HepG2 (cell line): ENCODE measurements at regions not wholly inside any gene's neighbourhood (a gene's known extent, or its start where the extent isn't known, plus 50 kb on each side); places are given as distances from the start of the nearest gene placed in this dataset.

Source experiments
- ARNTL ChIP-seq: sonication (generic); formaldehyde crosslinking; IDR thresholded peaks from 2 replicates; pipeline ENCODE4 v1.4.0; 2020; ENCODE audit warnings: mild to moderate bottlenecking, missing genetic modification reagents
- EHMT2 ChIP-seq: fragments of 200-600 bp; sonication (generic); IDR thresholded peaks from 2 replicates; pipeline ENCODE4 v1.7.0; 2017; ENCODE audit warnings: antibody characterized with exemption, low read depth, low read length, borderline replicate concordance
- FOXO1 ChIP-seq: sonication (generic); formaldehyde crosslinking; IDR thresholded peaks from 2 replicates; pipeline ENCODE4 v1.4.0; 2020; ENCODE audit warnings: missing genetic modification reagents
- HCFC1 ChIP-seq: fragments of 150-350 bp; IDR thresholded peaks from 2 replicates; pipeline ENCODE4 v1.6.1; 2014; ENCODE audit warnings: low read depth, low read length
- IRF2 ChIP-seq: IDR thresholded peaks from 2 replicates; pipeline ENCODE4 v1.6.1; 2018; ENCODE audit warnings: missing genetic modification reagents, missing compliant biosample characterization
- KDM3A ChIP-seq: IDR thresholded peaks from 2 replicates; pipeline ENCODE4 v1.6.1; 2018; ENCODE audit warnings: low read depth, missing compliant biosample characterization
- MED8 ChIP-seq: sonication (generic); formaldehyde crosslinking; IDR thresholded peaks from 2 replicates; pipeline ENCODE4 v1.8.1; 2023; ENCODE audit warnings: mild to moderate bottlenecking, missing genetic modification reagents; ENCODE audit not compliant: insufficient replicate concordance
- MTF1 ChIP-seq: sonication (generic); formaldehyde crosslinking; IDR thresholded peaks from 2 replicates; pipeline ENCODE4 v1.5.0; 2020; ENCODE audit warnings: missing genetic modification reagents
- NFIB ChIP-seq: sonication (generic); formaldehyde crosslinking; IDR thresholded peaks from 2 replicates; pipeline ENCODE4 v1.9.0; 2021; ENCODE audit warnings: missing genetic modification reagents, mild to moderate bottlenecking, borderline replicate concordance
- PAX8 ChIP-seq: sonication (generic); formaldehyde crosslinking; IDR thresholded peaks from 2 replicates; pipeline ENCODE4 v1.8.0; 2022; ENCODE audit warnings: mild to moderate bottlenecking, missing genetic modification reagents, borderline replicate concordance
- PLRG1 ChIP-seq: fragments of 450-650 bp; conservative IDR thresholded peaks from 2 replicates; pipeline ENCODE4 v1.6.1; 2016
- SAP130 ChIP-seq: IDR thresholded peaks from 2 replicates; pipeline ENCODE4 v1.6.1; 2016; ENCODE audit warnings: low read depth
- SNRNP70 ChIP-seq: fragments of 200-400 bp; formaldehyde crosslinking; IDR thresholded peaks from 2 replicates; pipeline ENCODE4 v1.6.1; 2017; ENCODE audit warnings: mild to moderate bottlenecking, low read depth, low read length, moderate library complexity
- SRSF1 ChIP-seq: fragments of 200-400 bp; formaldehyde crosslinking; optimal IDR thresholded peaks from 2 replicates; pipeline ENCODE3; 2017; ENCODE audit warnings: mild to moderate bottlenecking, low read depth, low read length, moderate library complexity
- ZFP36L1 ChIP-seq: sonication (generic); formaldehyde crosslinking; IDR thresholded peaks from 2 replicates; pipeline ENCODE4 v1.8.0; 2022; ENCODE audit warnings: mild to moderate bottlenecking, missing genetic modification reagents, moderate library complexity
- ZNF354B ChIP-seq: sonication (generic); formaldehyde crosslinking; IDR thresholded peaks from 2 replicates; pipeline ENCODE4 v1.8.0; 2022; ENCODE audit warnings: mild to moderate bottlenecking, missing genetic modification reagents
- ZNF557 ChIP-seq: sonication (generic); formaldehyde crosslinking; IDR thresholded peaks from 2 replicates; pipeline ENCODE4 v1.4.0; 2020; ENCODE audit warnings: missing genetic modification reagents
- TF ChIP-seq, protein P1 (sequence below): sonication (generic); formaldehyde crosslinking; IDR thresholded peaks from 2 replicates; pipeline ENCODE4 v1.4.0; 2020; ENCODE audit warnings: missing genetic modification reagents, borderline replicate concordance
- TF ChIP-seq, protein P2 (sequence below): sonication (generic); formaldehyde crosslinking; IDR thresholded peaks from 2 replicates; pipeline ENCODE4 v1.5.1; 2020; ENCODE audit warnings: missing genetic modification reagents, mild to moderate bottlenecking, borderline replicate concordance
- TF ChIP-seq, protein P3 (sequence below): sonication (generic); formaldehyde crosslinking; IDR thresholded peaks from 2 replicates; pipeline ENCODE4 v1.9.0; 2021; ENCODE audit warnings: missing genetic modification reagents, borderline replicate concordance
- TF ChIP-seq, protein P4 (sequence below): sonication (generic); formaldehyde crosslinking; IDR thresholded peaks from 2 replicates; pipeline ENCODE4 v1.5.0; 2020; ENCODE audit warnings: missing genetic modification reagents
- TF ChIP-seq, protein P5 (sequence below): IDR thresholded peaks from 2 replicates; pipeline ENCODE4 v1.6.1; 2016; ENCODE audit warnings: mild to moderate bottlenecking, missing biosample characterization, missing genetic modification reagents

DNA sequence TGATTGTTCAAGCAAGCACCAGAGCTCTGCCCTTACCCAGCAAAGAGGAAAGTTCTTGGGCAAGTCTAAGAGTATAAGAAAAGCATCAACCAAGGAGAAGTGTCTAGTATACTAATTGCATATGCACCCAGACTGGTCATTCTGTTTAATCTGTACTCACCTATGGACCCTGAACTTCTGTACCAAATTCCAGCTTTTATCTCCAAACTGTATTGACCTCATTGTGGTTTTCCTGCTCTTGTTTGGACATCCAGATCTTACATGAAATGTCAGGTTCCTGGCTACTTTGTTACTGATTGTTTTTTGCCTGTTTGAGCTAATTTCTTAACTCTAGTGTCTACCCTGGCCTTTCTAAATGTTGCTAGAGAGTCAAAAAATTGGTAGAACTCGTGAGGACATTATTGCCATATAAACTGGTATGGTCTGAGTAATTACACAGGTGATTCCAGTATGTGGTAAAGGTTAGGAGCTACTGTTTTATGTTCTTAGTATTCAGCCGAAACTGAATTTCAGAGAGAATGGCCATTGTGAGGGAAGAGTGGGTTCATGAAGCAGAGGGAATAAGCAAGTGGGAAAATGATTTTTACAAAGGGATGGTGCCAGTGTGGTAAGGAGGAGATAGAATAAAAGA lies 146.3 kb downstream of the HNMT start (continued):
- TF ChIP-seq, protein P1, sequence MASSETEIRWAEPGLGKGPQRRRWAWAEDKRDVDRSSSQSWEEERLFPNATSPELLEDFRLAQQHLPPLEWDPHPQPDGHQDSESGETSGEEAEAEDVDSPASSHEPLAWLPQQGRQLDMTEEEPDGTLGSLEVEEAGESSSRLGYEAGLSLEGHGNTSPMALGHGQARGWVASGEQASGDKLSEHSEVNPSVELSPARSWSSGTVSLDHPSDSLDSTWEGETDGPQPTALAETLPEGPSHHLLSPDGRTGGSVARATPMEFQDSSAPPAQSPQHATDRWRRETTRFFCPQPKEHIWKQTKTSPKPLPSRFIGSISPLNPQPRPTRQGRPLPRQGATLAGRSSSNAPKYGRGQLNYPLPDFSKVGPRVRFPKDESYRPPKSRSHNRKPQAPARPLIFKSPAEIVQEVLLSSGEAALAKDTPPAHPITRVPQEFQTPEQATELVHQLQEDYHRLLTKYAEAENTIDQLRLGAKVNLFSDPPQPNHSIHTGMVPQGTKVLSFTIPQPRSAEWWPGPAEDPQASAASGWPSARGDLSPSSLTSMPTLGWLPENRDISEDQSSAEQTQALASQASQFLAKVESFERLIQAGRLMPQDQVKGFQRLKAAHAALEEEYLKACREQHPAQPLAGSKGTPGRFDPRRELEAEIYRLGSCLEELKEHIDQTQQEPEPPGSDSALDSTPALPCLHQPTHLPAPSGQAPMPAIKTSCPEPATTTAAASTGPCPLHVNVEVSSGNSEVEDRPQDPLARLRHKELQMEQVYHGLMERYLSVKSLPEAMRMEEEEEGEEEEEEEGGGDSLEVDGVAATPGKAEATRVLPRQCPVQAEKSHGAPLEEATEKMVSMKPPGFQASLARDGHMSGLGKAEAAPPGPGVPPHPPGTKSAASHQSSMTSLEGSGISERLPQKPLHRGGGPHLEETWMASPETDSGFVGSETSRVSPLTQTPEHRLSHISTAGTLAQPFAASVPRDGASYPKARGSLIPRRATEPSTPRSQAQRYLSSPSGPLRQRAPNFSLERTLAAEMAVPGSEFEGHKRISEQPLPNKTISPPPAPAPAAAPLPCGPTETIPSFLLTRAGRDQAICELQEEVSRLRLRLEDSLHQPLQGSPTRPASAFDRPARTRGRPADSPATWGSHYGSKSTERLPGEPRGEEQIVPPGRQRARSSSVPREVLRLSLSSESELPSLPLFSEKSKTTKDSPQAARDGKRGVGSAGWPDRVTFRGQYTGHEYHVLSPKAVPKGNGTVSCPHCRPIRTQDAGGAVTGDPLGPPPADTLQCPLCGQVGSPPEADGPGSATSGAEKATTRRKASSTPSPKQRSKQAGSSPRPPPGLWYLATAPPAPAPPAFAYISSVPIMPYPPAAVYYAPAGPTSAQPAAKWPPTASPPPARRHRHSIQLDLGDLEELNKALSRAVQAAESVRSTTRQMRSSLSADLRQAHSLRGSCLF (CRISPR knock-in tag) = no peak
- TF ChIP-seq ZNF354B (CRISPR knock-in tag) (no peak), HCFC1 (no peak), ZFP36L1 (CRISPR knock-in tag) (0 out of 2 replicates have a peak, but pooled peaks have one; percentile 38), ARNTL (CRISPR knock-in tag) (0 out of 2 replicates have a peak, but pooled peaks have one; percentile 37), ZNF557 (CRISPR knock-in tag) (peak; percentile 72; the same call in 1 of the 2 replicates), KDM3A (CRISPR knock-in tag) (peak; percentile 65; the same call in 1 of the 2 replicates), SAP130 (CRISPR knock-in tag) (peak; percentile 82), FOXO1 (CRISPR knock-in tag) (peak; percentile 91), PAX8 (CRISPR knock-in tag) (no peak), NFIB (CRISPR knock-in tag) (no peak), PLRG1 (no peak), SNRNP70 (no peak), MTF1 (CRISPR knock-in tag) (no peak), EHMT2 (peak; percentile 83; the same call in 1 of the 2 replicates), MED8 (CRISPR knock-in tag) (no peak), SRSF1 (no peak), IRF2 (CRISPR knock-in tag) (peak; percentile 57; the same call in 1 of the 2 replicates)
- TF ChIP-seq, protein P2, sequence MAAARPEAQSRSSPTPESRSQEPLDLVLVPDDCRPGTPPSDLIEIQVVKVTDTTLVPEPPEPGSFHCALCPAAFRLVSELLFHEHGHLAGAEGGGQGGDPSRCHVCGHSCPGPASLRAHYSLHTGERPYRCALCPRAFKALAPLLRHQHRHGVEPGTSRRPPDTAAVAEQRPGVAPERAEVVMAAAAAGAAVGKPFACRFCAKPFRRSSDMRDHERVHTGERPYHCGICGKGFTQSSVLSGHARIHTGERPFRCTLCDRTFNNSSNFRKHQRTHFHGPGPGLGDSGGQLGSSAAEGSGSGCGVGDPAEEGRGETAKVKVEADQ (CRISPR knock-in tag) = peak; percentile 97
- TF ChIP-seq, protein P3, sequence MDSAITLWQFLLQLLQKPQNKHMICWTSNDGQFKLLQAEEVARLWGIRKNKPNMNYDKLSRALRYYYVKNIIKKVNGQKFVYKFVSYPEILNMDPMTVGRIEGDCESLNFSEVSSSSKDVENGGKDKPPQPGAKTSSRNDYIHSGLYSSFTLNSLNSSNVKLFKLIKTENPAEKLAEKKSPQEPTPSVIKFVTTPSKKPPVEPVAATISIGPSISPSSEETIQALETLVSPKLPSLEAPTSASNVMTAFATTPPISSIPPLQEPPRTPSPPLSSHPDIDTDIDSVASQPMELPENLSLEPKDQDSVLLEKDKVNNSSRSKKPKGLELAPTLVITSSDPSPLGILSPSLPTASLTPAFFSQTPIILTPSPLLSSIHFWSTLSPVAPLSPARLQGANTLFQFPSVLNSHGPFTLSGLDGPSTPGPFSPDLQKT (CRISPR knock-in tag) = no peak
- TF ChIP-seq, protein P4, sequence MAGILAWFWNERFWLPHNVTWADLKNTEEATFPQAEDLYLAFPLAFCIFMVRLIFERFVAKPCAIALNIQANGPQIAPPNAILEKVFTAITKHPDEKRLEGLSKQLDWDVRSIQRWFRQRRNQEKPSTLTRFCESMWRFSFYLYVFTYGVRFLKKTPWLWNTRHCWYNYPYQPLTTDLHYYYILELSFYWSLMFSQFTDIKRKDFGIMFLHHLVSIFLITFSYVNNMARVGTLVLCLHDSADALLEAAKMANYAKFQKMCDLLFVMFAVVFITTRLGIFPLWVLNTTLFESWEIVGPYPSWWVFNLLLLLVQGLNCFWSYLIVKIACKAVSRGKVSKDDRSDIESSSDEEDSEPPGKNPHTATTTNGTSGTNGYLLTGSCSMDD = no peak
- TF ChIP-seq, protein P5, sequence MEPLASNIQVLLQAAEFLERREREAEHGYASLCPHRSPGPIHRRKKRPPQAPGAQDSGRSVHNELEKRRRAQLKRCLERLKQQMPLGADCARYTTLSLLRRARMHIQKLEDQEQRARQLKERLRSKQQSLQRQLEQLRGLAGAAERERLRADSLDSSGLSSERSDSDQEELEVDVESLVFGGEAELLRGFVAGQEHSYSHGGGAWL = no peak
